C4-2B (cell line): ENCODE measurements at regions not wholly inside any gene's neighbourhood (a gene's known extent, or its start where the extent isn't known, plus 50 kb on each side); places are given as distances from the start of the nearest gene placed in this dataset.
"Not testable (repeated sequence)": the region's sequence is repeated elsewhere in the genome, so short reads cannot be mapped to it uniquely, and the experiment has no call there.

Experiments
- H3K27ac ChIP-seq: fragments of 450-650 bp; 2 replicates; pipeline ENCODE4 v1.5.1; 2017

DNA sequence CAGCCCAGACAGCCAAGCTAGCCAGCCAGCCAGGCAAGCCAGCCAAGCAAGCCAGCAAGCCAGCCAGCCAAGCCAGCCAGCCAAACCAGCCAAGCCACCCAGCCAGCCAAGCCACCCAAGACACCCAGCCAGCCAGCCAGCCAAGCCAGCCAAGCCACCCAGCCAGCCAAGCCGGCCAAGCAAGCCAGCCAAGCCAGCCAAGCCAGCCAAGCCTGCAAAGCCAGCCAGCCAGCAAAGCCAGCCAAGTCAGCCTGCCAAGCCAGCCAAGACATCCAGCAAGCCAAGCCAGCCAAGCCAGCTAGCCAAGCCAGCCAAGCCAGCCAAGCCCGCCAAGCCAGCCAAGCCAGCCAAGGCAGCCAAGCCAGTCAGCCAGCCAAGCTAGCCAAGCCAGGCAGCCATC lies 1606.2 kb downstream of the RPIA start:
- H3K27ac ChIP-seq, result not testable (repeated sequence)

- H3K27ac ChIP-seq, result not testable (repeated sequence)
Observed at GRCh38 chr2:90298126-90298755, 1606.8 kb downstream of the RPIA start.

DNA sequence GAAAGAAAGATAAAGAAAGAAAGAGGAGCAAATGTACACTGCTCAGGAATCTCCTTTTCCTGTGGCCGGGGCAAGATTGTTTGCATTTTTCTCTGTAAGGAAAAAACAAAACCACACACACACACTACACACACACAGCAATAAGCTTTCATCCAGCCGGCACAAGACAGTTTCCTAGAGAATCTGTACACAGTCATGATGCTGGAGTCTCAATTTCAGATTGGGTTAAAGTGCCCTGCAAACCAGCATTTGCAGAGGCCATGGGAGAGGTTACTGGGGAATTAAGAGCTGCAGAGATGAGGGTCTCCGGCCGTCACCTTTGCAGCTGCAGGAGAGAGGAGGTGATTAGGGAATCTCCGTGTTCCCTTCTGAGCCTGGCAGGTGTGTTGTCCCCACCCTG lies 1607.5 kb downstream of the RPIA start:
- H3K27ac ChIP-seq, result not testable (repeated sequence)

- not testable (repeated sequence) for H3K27ac ChIP-seq
Observed at GRCh38 chr2:90322982-90323381, 1631.5 kb downstream of the RPIA start.

- not testable (repeated sequence) for H3K27ac ChIP-seq
Observed at GRCh38 chr2:90323612-90324558, 1632.4 kb downstream of the RPIA start.

- not testable (repeated sequence) for H3K27ac ChIP-seq
Observed at GRCh38 chr2:90324672-90325071, 1633.2 kb downstream of the RPIA start.

DNA sequence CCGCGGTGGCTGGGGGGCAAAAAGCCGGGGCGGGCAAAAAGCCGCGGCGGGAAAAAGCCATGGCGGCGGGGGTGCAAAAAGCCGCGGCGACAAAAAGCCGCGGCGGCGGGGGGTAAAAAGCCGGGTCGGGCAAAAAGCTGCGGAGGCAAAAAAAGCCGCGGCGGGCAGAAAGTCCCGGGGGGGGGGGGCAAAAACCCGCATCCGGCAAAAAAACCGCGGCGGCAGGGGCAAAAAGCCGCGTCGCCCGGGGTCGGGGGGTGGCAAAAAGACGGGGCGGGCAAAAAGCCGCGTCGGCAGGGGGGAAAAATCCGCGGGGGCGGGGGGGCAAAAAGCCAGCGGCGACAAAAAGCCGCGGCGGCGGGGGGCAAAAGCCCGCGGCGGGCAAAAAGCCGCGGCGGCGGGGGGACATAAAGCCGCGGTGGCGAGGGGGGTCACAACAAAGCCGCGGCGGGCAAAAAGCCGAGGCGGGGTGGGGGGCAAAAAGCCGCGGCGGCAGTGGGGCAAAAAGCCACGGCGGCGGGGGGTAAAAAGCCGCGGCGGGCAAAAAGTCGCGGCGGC lies 1634.4 kb downstream of the RPIA start:
- not testable (repeated sequence) for H3K27ac ChIP-seq

DNA sequence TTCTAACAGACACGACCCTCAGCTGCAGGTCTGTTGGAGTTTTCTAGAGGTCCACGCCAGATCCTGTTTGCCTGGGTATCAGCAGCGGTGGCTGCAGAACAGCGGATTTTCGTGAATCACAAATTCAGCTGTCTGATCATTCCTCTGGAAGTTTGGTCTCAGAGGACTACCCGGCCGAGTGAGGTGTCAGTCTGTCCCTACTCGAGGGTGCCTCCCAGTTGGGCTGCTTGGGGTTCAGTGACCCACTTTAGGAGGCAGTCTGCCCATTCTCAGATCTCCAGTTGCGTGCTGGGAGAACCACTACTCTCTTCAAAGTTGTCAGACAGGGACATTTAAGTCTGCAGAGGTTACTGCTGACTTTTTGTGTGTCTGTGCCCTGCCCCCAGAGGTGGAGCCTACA lies 1664.1 kb downstream of the RPIA start:
- not testable (repeated sequence) for H3K27ac ChIP-seq

DNA sequence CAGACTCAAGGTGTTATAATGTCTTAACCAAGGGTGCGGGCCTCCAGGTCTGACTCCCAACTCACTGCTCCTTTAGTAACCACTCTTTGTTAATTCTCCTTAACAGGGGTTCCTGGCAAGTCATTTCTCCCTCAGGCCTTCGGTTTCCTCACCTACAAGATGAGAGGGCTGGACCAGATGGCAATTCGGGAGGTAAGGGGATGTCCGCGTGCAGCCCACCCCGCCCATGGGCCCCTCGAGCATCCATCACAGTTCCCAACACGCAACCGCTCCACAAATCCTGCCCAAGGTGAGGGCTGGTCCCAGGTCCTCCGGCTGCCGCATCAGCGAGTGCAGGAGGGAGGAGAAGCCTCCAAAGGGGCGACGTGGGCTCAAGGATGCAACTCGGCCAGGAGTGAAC lies 1667.9 kb downstream of the RPIA start:
- not testable (repeated sequence) for H3K27ac ChIP-seq

GRCh38 chr2:90359887-90360730 lies 1668.6 kb downstream of the RPIA start:
- H3K27ac ChIP-seq, result not testable (repeated sequence)

DNA sequence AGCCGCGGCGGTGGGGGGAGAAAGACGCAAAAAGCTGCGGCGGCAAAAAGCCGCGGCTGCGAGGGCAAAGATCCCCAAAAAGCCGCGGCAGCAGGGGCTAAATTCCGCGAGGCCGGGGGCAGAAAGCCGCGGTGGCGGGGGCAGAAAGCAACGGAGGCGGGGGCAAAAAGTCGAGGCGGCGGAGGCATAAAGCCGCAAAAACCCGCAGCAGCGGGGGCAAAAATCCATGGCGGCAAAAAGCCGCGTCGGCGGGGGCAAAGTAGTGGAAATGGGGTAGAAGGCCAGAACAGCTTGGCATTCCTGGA lies 1669.2 kb downstream of the RPIA start:
- H3K27ac ChIP-seq, result not testable (repeated sequence)
